K562 (cell line): ENCODE measurements at regions not wholly inside any gene's neighbourhood (a gene's known extent, or its start where the extent isn't known, plus 50 kb on each side); places are given as distances from the start of the nearest gene placed in this dataset.
"Not testable (repeated sequence)": the region's sequence is repeated elsewhere in the genome, so short reads cannot be mapped to it uniquely, and the experiment has no call there.

Experiments
- EZH2 ChIP-seq: IDR thresholded peaks from 2 replicates; pipeline ENCODE4 v1.6.1; 2012; ENCODE audit warnings: low read depth, mild to moderate bottlenecking, inconsistent platforms, low read length, borderline replicate concordance
- GATAD2A ChIP-seq: fragments of 450-650 bp; IDR thresholded peaks from 2 replicates; pipeline ENCODE4 v1.6.1; 2017
- KLF13 ChIP-seq: fragments of 450-650 bp; IDR thresholded peaks from 2 replicates; pipeline ENCODE4 v1.6.1; 2016; ENCODE audit warnings: missing genetic modification characterization, low read depth, mild to moderate bottlenecking, missing compliant biosample characterization, moderate library complexity, borderline replicate concordance
- RAD21 ChIP-seq, 2 experiments: fragments of 250-450 bp in 1 of 2; fragments of 450-650 bp in 1 of 2; sonication (Bioruptor Pico) in 1 of 2; formaldehyde crosslinking in 1 of 2; IDR thresholded peaks in 1 of 2; conservative IDR thresholded peaks in 1 of 2; 2 replicates each; pipeline versions ENCODE4 v1.4.0 to v1.8.0; 2020 to 2022; ENCODE audit warnings: mild to moderate bottlenecking in 2 of 2, moderate library complexity in 1 of 2
- RFX5 ChIP-seq: IDR thresholded peaks from 2 replicates; pipeline ENCODE4 v1.6.1; 2011; ENCODE audit warnings: low read depth, mild to moderate bottlenecking, improper control_type of control experiment, low read length
- SMAD1 ChIP-seq: fragments of 150-350 bp; IDR thresholded peaks from 2 replicates; pipeline ENCODE4 v1.6.1; 2014; ENCODE audit warnings: low read length, low read depth; ENCODE audit not compliant: partially characterized antibody
- SMARCA5 ChIP-seq: fragments of 450-650 bp; IDR thresholded peaks from 2 replicates; pipeline ENCODE4 v1.6.1; 2016
- ZBED1 ChIP-seq: IDR thresholded peaks from 2 replicates; pipeline ENCODE4 v1.6.1; 2014
- ZNF282 ChIP-seq: sonication (generic); formaldehyde crosslinking; IDR thresholded peaks from 2 replicates; pipeline ENCODE4 v1.8.1; 2023; ENCODE audit warnings: missing genetic modification reagents
- ZNF77 ChIP-seq: fragments of 250-450 bp; sonication (Bioruptor Pico); IDR thresholded peaks from 2 replicates; pipeline ENCODE4 v1.5.0; 2020
- ZSCAN29 ChIP-seq: fragments of 450-650 bp; IDR thresholded peaks from 2 replicates; pipeline ENCODE4 v1.6.1; 2017
- TF ChIP-seq, protein P1 (sequence below): fragments of 250-450 bp; sonication (Bioruptor Pico); IDR thresholded peaks from 2 replicates; pipeline ENCODE4 v1.8.0; 2021; ENCODE audit warnings: moderate library complexity, mild to moderate bottlenecking, inconsistent platforms
- TF ChIP-seq, protein P2 (sequence below): IDR thresholded peaks from 2 replicates; pipeline ENCODE4 v1.6.1; 2011; ENCODE audit not compliant: insufficient read length; ENCODE audit errors: extremely low read depth

DNA sequence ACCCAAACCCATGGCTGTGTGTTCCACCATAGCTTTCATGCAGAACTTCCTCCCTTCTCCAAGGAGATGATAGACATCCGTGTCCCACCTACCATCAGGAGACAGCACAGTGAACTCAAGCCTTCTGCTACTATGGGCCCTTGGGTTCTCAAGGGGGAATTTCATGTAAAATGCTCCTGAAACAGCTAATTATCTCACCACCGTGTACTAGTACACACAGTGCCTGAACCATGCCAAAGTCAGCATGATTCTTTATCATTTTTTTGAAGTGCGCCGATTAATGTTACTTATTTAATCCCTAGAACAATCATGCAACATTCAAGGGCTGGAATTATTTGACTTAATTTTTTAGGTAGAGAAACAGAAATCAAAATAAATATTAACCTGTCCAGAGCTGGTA lies 147.2 kb downstream of the PPIAL4A start:
- not testable (repeated sequence) for TF ChIP-seq RAD21 (CRISPR knock-in tag; conservative IDR thresholded peaks at IDR 0.05 in 1 of 2, IDR thresholded peaks at IDR 0.05 in 1 of 2); SMAD1; GATAD2A; ZNF282; ZSCAN29; KLF13 (tag); EZH2; ZNF77 (CRISPR knock-in tag); ZBED1; RFX5; SMARCA5
- TF ChIP-seq, protein P1, sequence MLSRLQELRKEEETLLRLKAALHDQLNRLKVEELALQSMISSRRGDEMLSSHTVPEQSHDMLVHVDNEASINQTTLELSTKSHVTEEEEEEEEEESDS (CRISPR knock-in tag): not testable (repeated sequence)
- TF ChIP-seq, protein P2, sequence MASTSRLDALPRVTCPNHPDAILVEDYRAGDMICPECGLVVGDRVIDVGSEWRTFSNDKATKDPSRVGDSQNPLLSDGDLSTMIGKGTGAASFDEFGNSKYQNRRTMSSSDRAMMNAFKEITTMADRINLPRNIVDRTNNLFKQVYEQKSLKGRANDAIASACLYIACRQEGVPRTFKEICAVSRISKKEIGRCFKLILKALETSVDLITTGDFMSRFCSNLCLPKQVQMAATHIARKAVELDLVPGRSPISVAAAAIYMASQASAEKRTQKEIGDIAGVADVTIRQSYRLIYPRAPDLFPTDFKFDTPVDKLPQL: not testable (repeated sequence)
